ENCODE measurements at regions not wholly inside any gene's neighbourhood (a gene's known extent, or its start where the extent isn't known, plus 50 kb on each side); places are given as distances from the start of the nearest gene placed in this dataset.

DNA sequence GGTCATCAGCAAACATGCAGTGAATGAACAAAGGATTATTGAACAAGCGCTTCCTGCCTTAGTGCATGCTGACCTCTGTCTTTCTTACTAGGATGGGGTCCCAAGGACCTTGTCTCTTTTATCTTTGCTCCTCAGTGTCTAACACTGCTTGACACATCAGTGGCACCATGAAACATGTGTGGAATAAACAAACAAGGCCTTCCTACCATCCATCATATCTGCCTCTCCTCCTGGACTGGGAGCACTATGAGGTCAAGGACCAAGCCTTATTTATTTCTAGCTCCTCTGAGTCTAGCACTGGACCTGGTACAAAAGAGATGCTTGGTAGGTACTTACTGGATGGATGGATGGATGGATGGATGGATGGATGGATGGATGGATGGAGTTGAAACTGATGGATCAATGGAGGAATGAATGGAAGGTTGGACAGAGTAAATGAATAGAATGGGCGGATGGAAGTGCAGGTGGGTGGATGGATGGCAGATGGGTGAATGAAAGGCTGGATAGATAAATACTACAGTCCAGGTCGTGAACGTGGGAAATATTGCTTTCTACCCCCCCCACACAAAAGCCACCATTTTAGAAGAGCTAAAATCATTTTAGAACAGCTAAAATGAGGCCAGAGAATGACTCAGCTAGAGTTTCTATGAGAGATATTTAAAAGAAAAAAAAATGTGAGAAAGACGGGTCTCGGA is 104.1 kb upstream of the PTPN1 start:
- DNase-seq (ENCODE audit: extremely low read depth, low read depth), result no peak
- TF ChIP-seq, protein P1, sequence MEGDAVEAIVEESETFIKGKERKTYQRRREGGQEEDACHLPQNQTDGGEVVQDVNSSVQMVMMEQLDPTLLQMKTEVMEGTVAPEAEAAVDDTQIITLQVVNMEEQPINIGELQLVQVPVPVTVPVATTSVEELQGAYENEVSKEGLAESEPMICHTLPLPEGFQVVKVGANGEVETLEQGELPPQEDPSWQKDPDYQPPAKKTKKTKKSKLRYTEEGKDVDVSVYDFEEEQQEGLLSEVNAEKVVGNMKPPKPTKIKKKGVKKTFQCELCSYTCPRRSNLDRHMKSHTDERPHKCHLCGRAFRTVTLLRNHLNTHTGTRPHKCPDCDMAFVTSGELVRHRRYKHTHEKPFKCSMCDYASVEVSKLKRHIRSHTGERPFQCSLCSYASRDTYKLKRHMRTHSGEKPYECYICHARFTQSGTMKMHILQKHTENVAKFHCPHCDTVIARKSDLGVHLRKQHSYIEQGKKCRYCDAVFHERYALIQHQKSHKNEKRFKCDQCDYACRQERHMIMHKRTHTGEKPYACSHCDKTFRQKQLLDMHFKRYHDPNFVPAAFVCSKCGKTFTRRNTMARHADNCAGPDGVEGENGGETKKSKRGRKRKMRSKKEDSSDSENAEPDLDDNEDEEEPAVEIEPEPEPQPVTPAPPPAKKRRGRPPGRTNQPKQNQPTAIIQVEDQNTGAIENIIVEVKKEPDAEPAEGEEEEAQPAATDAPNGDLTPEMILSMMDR (IDR thresholded peaks at IDR 0.05; ENCODE audit: low read depth, low read length), result no peak

DNA sequence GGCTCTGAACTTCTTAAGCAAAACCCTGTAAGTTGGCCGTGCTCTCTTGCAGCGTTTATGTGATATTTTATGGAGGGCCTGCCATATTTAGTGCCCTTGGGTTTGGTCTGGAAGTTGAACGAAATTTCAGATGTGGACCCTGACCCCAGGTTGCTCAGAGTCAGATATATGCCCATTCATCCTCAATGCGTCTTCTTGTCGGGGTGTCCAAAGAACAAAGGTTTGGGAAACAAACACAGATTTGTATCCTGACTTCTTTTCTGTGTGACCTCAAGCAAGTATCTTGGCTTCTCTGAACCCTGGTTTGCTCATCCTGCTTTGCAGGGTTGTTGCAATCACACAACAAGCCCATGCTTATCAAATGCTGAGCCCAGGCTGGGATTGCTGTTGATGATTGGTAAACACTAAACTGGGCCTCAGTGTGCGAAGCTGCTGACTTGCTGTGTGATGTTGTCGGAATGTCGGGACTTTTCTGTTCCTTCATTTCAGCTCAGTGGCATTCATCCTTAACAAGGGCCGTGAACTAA is 103.5 kb upstream of the PTPN1 start:
- DNase-seq (ENCODE audit: extremely low read depth, low read depth), result no peak
- TF ChIP-seq, protein P1 (IDR thresholded peaks at IDR 0.05; ENCODE audit: low read depth, low read length), result no peak

DNA sequence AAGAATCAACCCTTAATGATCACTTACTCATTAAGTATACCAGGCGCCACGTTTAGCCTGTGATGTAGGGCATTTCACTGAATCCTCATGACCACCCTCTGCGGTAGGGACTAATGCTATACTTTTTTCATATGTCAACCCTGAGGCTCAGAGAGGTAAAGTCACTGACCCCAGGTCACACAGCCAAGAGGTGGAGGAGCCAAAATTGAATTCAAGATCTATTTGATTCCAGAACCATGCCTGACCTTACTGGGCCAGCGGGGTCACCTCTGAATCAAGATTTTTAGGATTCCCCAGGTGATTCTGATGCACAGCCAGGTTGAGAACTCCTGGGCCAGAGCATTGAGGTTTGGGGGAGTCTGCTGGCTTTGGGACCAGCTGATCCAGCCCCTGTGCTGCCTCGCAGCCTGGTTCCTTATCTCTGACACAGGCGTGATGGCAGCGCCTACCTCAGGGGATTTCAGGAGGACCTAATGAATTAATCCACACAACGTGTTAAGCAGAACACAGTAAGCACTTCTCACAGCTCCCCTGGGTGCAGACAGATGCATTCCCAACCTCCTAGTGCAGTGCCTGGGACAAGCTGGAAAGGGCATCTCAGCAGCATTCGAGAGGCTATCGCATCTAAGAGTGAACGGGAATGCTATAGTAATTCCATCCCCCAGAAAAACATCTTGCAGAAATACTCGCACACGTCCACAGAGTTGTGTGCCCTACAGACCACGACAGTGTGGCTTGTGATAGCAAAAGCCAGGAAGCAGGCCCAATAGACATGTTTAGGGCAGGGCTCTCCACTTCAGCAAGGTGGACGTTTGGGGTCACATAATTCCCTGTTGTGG is 101.4 kb upstream of the PTPN1 start:
- TF ChIP-seq, protein P1 (IDR thresholded peaks at IDR 0.05; ENCODE audit: low read depth, low read length), result no peak
- no peak for DNase-seq (ENCODE audit: extremely low read depth, low read depth)

DNA sequence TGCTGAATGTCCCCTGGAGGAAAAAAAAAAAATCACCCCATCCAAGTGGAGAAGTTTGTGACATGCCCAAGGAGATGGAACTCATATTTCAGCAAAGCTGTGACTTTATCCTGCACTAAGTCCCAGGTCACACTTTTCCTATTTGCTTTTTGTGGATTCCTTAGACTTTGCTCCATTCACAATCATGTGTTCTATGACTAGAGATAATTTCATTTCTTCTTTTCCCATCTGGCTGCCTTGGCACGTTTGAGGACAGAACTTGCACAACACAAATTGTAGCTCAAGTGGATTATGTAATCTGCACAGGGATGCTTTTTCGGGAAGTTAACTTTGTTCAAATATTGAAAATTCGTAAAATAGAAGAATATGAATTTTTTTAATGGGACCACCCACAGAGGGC is 100.7 kb upstream of the PTPN1 start:
- TF ChIP-seq, protein P1 (IDR thresholded peaks at IDR 0.05; ENCODE audit: low read depth, low read length), result no peak
- no peak for DNase-seq (ENCODE audit: extremely low read depth, low read depth)

DNA sequence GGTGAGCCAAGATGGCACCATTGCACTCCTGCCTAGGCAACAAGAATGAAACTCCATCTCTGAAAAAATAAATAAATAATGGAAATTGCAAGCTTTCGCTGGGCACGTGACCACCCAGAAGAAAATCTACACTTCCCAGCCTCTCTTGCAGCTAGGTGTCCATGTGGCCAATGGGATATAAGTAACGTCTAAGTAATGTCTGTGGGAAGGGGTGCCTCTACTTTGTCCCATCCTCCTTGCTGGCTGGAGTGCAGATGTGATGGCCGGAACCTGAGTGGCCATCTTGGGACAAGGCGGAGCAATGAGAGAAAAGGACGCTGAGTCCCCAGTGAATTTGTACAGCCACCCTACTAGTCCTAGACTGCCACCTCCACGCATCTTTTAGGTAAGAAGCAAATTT is 99.8 kb upstream of the PTPN1 start:
- TF ChIP-seq, protein P1 (IDR thresholded peaks at IDR 0.05; ENCODE audit: low read depth, low read length), result no peak

DNA sequence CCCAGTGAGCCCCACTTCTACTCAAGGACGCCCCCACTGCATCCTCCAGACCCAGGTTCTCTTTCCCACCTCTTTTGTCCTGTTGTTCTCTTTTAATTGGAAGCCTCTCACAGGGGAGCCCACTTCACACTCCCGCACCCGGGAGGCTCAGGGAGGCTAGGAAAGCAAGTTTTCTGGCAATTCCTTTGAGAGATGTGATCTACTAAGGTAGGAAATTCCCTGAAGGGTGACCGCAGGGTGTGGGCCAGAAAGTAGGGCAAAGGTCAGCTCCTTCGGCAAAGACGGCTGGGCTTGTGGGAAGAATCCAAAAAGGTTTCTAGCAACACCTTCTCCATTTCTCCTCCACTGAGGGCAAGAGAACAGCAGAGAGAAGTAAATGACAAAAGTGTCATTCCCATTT is 98.1 kb upstream of the PTPN1 start:
- no peak for DNase-seq (ENCODE audit: extremely low read depth, low read depth)
- TF ChIP-seq, protein P1 (IDR thresholded peaks at IDR 0.05; ENCODE audit: low read depth, low read length), result no peak

More for the DNA sequence above, 99.8 kb upstream of the PTPN1 start:
- no peak for DNase-seq (ENCODE audit: extremely low read depth, low read depth)

DNA sequence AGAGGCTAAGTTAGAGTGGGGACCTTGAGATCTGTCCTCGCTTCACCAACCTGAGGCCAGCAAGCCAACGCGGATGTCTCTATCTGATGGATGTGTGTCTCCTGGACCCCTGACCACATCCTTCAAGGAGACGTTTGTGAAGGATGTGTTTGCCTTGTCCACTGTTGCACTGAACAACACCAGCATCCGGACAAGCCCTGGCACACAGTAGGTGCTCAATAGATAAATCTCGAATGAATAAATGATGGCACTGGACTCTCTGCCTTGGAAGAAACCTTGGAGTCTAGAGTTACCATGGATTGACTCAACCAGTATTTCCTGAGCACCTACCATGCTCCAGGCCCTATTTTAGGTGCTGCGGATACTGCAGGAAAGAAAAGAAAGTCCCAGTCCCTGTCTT is 97.7 kb upstream of the PTPN1 start:
- TF ChIP-seq, protein P1 (IDR thresholded peaks at IDR 0.05; ENCODE audit: low read depth, low read length), result no peak
- no peak for DNase-seq (ENCODE audit: extremely low read depth, low read depth)
